Activated CD8-positive, alpha-beta memory T cell treated with anti-CD3 and anti-CD28 coated beads for 1 hour (primary cell): ENCODE measurements at regions not wholly inside any gene's neighbourhood (a gene's known extent, or its start where the extent isn't known, plus 50 kb on each side); places are given as distances from the start of the nearest gene placed in this dataset.
"Not testable (repeated sequence)": the region's sequence is repeated elsewhere in the genome, so short reads cannot be mapped to it uniquely, and the experiment has no call there.

ENCODE experiments used
- DNase-seq, 2 donors: peaks; one replicate each; pipeline ENCODE4 v3.0.0-alpha.2; 2020; ENCODE audit warnings: low read depth in 1 of 2; ENCODE audit errors: extremely low read depth in 1 of 2

- DNase-seq, result no peak
Measured at GRCh38 chr6:164099269-164099865, 684.8 kb downstream of the QKI start.

- no peak for DNase-seq
Measured at GRCh38 chr6:164098857-164099267, 684.3 kb downstream of the QKI start.

- no peak for DNase-seq
Measured at GRCh38 chr6:164097551-164098398, 683.3 kb downstream of the QKI start.

- no peak for DNase-seq
Measured at GRCh38 chr6:164097056-164097455, 682.5 kb downstream of the QKI start.

- DNase-seq, result no peak
Measured at GRCh38 chr6:164095056-164095455, 680.5 kb downstream of the QKI start.

- DNase-seq, result no peak
Measured at GRCh38 chr6:164087870-164088269, 673.4 kb downstream of the QKI start.

GRCh38 chr6:164087211-164087610 is 672.7 kb downstream of the QKI start:
- no peak for DNase-seq

GRCh38 chr6:164086076-164086887 is 671.8 kb downstream of the QKI start:
- no peak for DNase-seq

- DNase-seq, result no peak
Measured at GRCh38 chr6:164085091-164086075, 670.9 kb downstream of the QKI start.

GRCh38 chr6:164079275-164079600 is 664.7 kb downstream of the QKI start:
- no peak for DNase-seq

- no peak for DNase-seq
Measured at GRCh38 chr6:164078532-164079274, 664.2 kb downstream of the QKI start.

GRCh38 chr6:164076818-164077532 is 662.5 kb downstream of the QKI start:
- not testable (repeated sequence) for DNase-seq

- DNase-seq, result no peak
Measured at GRCh38 chr6:164075981-164076615, 661.6 kb downstream of the QKI start.

GRCh38 chr6:164072240-164072666 is 657.7 kb downstream of the QKI start:
- no peak for DNase-seq

- DNase-seq, result no peak
Measured at GRCh38 chr6:164069350-164069990, 655.0 kb downstream of the QKI start.

GRCh38 chr6:164068527-164068926 is 654.0 kb downstream of the QKI start:
- no peak for DNase-seq

GRCh38 chr6:164066766-164067165 is 652.2 kb downstream of the QKI start:
- no peak for DNase-seq

- no peak for DNase-seq
Measured at GRCh38 chr6:164066335-164066734, 651.8 kb downstream of the QKI start.
